ENCODE measurements at regions not wholly inside any gene's neighbourhood (a gene's known extent, or its start where the extent isn't known, plus 50 kb on each side); places are given as distances from the start of the nearest gene placed in this dataset.

GRCh38 chr12:65643595-65644386, 180.5 kb upstream of the HMGA2 start:
- Histone ChIP-seq H3K4me1 (ENCODE audit: control insufficient read depth in 4 of 4, insufficient read depth in 4 of 4, low read length in 3 of 4) (no peaks in the 10 kb centered on the region), H3K9ac (ENCODE audit: low read depth in 1 of 2, low read length in 2 of 2) (no peak overlapping the region), H3K4me3 (ENCODE audit: low read depth in 1 of 3, low read length in 3 of 3) (no peak overlapping the region), H3K9me3 (ENCODE audit: control insufficient read depth in 4 of 4, low read length in 3 of 4) (no peaks in the 10 kb centered on the region), H3K36me3 (ENCODE audit: control insufficient read depth in 4 of 4, insufficient read depth in 3 of 4, low read depth in 1 of 4, low read length in 3 of 4) (no peaks in the 10 kb centered on the region), H3K27ac (ENCODE audit: low read depth in 1 of 2, low read length in 2 of 2) (no peak overlapping the region), H3K27me3 (ENCODE audit: control insufficient read depth in 4 of 4, insufficient read depth in 4 of 4, low read length in 3 of 4) (peaks cover 0 to 8% (median 0%) of the 10 kb centered on the region in 4 donors)
- no peak for DNase-seq (ENCODE audit: low spot score)
- 72% methylated on average over 3 of the region's 3 CpGs for WGBS
- TF ChIP-seq HNF4G (IDR thresholded peaks at IDR 0.05) (no peak), EGR1 (IDR thresholded peaks at IDR 0.05; ENCODE audit: low read depth in 2 of 2) (no peak), REST (IDR thresholded peaks at IDR 0.05) (no peak), YY1 (IDR thresholded peaks at IDR 0.05) (no peak), TAF1 (conservative IDR thresholded peaks at IDR 0.05) (no peak), FOXA1 (IDR thresholded peaks at IDR 0.05) (no peak), MAX (IDR thresholded peaks at IDR 0.05) (no peak), SP1 (IDR thresholded peaks at IDR 0.05) (no peak), RXRA (IDR thresholded peaks at IDR 0.05) (no peak), FOXA2 (IDR thresholded peaks at IDR 0.05) (no peak), ZBTB33 (IDR thresholded peaks at IDR 0.05) (no peak), RAD21 (IDR thresholded peaks at IDR 0.05) (no peak), ATF3 (IDR thresholded peaks at IDR 0.05) (no peak), CTCF (IDR thresholded peaks at IDR 0.05; ENCODE audit: low read depth, low read length, missing input control) (no peak), JUND (IDR thresholded peaks at IDR 0.05) (no peak), GABPA (IDR thresholded peaks at IDR 0.05 in 1 of 2, conservative IDR thresholded peaks at IDR 0.05 in 1 of 2) (no peak), NR2F2 (IDR thresholded peaks at IDR 0.05) (no peak)

Measured in liver (tissue), 8 donors.